IMR-90 (cell line): ENCODE measurements at regions not wholly inside any gene's neighbourhood (a gene's known extent, or its start where the extent isn't known, plus 50 kb on each side); places are given as distances from the start of the nearest gene placed in this dataset.

Source experiments
- ATAC-seq: fragments of 200-7000 bp; cut with Tn5 transposase; 2 replicates; pipeline ENCODE4 v1.9.1; 2020; ENCODE audit warnings: low read depth, mild to moderate bottlenecking, moderate library complexity
- BruUV-seq: library from RNA; stranded (reverse); fragments of 400-500 nt; replicated peaks from 2 replicates; lab custom pipeline; 2021; lab: Mats Ljungman, UMichigan
- CTCF ChIA-PET: fragments of 300-600 bp; formaldehyde crosslinking; extraction: SDS; loops from one replicate; lab custom pipeline; 2021; ENCODE audit warnings: antibody characterized with exemption; lab: Yijun Ruan, JAX
- POLR2A ChIA-PET: fragments of 300-600 bp; sonication (Branson Sonifier 250); formaldehyde crosslinking; loops from one replicate; lab custom pipeline; 2022; ENCODE audit warnings: antibody characterized with exemption; ENCODE audit not compliant: unreplicated experiment; lab: Charles Lee
- DNase-seq: peaks from one replicate; pipeline ENCODE4 v3.0.0; 2013
- H2AFZ ChIP-seq: replicated peaks from 2 replicates; pipeline ENCODE3; 2013; ENCODE audit warnings: low read length, mild to moderate bottlenecking; ENCODE audit not compliant: poor library complexity
- H2AK5ac ChIP-seq: 2 replicates; pipeline ENCODE4 v1.6.1; 2013; ENCODE audit warnings: low read depth, low read length, inconsistent platforms
- H2AK9ac ChIP-seq: replicated peaks from 2 replicates; pipeline ENCODE3; 2013; ENCODE audit warnings: mild to moderate bottlenecking, low read depth, low read length, moderate library complexity; ENCODE audit not compliant: poor library complexity
- H2BK120ac ChIP-seq: 2 replicates; pipeline ENCODE4 v1.6.1; 2013; ENCODE audit warnings: low read depth, low read length, inconsistent platforms
- H2BK15ac ChIP-seq: 3 replicates; pipeline ENCODE4 v1.6.1; 2013; ENCODE audit warnings: low read depth, low read length, inconsistent platforms
- H2BK20ac ChIP-seq: 2 replicates; pipeline ENCODE4 v1.6.1; 2013; ENCODE audit warnings: low read depth, mild to moderate bottlenecking, inconsistent platforms, low read length, moderate library complexity
- H2BK5ac ChIP-seq: 2 replicates; pipeline ENCODE4 v1.6.1; 2013; ENCODE audit warnings: mild to moderate bottlenecking, low read depth, low read length, inconsistent platforms; ENCODE audit not compliant: poor library complexity, severe bottlenecking
- H3K14ac ChIP-seq: replicated peaks from 2 replicates; pipeline ENCODE4 v1.6.1; 2013; ENCODE audit warnings: low read depth, low read length, inconsistent platforms
- H3K18ac ChIP-seq: 2 replicates; pipeline ENCODE4 v1.6.1; 2013; ENCODE audit warnings: low read depth, low read length, control low read depth
- H3K23ac ChIP-seq: 2 replicates; pipeline ENCODE4 v1.6.1; 2013; ENCODE audit warnings: low read depth, low read length, inconsistent platforms
- H3K27ac ChIP-seq: 2 replicates; pipeline ENCODE4 v1.5.1; 2013; ENCODE audit warnings: mild to moderate bottlenecking, control low read depth, low read length; ENCODE audit not compliant: insufficient read depth
- H3K27me3 ChIP-seq: 2 replicates; pipeline ENCODE4 v1.6.1; 2013; ENCODE audit warnings: low read length; ENCODE audit not compliant: control insufficient read depth, insufficient read depth
- H3K36me3 ChIP-seq: 2 replicates; pipeline ENCODE4 v1.6.1; 2013; ENCODE audit warnings: low read length, mixed read lengths; ENCODE audit not compliant: control insufficient read depth, insufficient read depth
- H3K4ac ChIP-seq: 2 replicates; pipeline ENCODE4 v1.6.1; 2013; ENCODE audit warnings: low read depth, low read length, inconsistent platforms
- H3K4me1 ChIP-seq: 2 replicates; pipeline ENCODE4 v1.6.1; 2013; ENCODE audit warnings: low read length, mixed read lengths; ENCODE audit not compliant: control insufficient read depth, insufficient read depth
- H3K4me2 ChIP-seq: 2 replicates; pipeline ENCODE4 v1.6.1; 2013; ENCODE audit warnings: low read depth, mild to moderate bottlenecking, control low read depth, low read length, moderate library complexity
- H3K4me3 ChIP-seq: 2 replicates; pipeline ENCODE4 v1.5.1; 2013; ENCODE audit warnings: low read depth, mild to moderate bottlenecking, control low read depth, low read length, moderate library complexity; ENCODE audit not compliant: insufficient read depth
- H3K56ac ChIP-seq: 2 replicates; pipeline ENCODE4 v1.6.1; 2013; ENCODE audit warnings: low read length, inconsistent platforms; ENCODE audit not compliant: insufficient read depth; ENCODE audit errors: extremely low read depth
- H3K79me1 ChIP-seq, 2 experiments: 2 replicates each; pipeline ENCODE4 v1.6.1; 2013; ENCODE audit warnings: low read length in 2 of 2, inconsistent platforms in 1 of 2, low read depth in 1 of 2
- H3K9ac ChIP-seq: 2 replicates; pipeline ENCODE4 v1.6.1; 2013; ENCODE audit warnings: low read depth, low read length, control low read depth
- H3K9me1 ChIP-seq: 2 replicates; pipeline ENCODE4 v1.6.1; 2013; ENCODE audit warnings: low read length, inconsistent platforms; ENCODE audit not compliant: insufficient read depth
- H3K9me3 ChIP-seq: 2 replicates; pipeline ENCODE4 v1.6.1; 2013; ENCODE audit warnings: low read length; ENCODE audit not compliant: control insufficient read depth, insufficient read depth
- H4K20me1 ChIP-seq: 2 replicates; pipeline ENCODE4 v1.6.1; 2013; ENCODE audit warnings: low read length, inconsistent platforms; ENCODE audit not compliant: insufficient read depth
- H4K5ac ChIP-seq: 2 replicates; pipeline ENCODE4 v1.6.1; 2013; ENCODE audit warnings: mild to moderate bottlenecking, low read depth, low read length, control low read depth
- H4K8ac ChIP-seq, 2 experiments: 2 replicates each; pipeline ENCODE4 v1.6.1; 2013; ENCODE audit warnings: low read depth in 2 of 2, low read length in 2 of 2, control low read depth in 1 of 2, inconsistent platforms in 1 of 2
- H4K91ac ChIP-seq: 2 replicates; pipeline ENCODE4 v1.6.1; 2013; ENCODE audit warnings: low read depth, low read length, inconsistent platforms; ENCODE audit not compliant: insufficient read depth
- BHLHE40 ChIP-seq: fragments of 150-350 bp; IDR thresholded peaks from 2 replicates; pipeline ENCODE4 v1.6.1; 2016; ENCODE audit warnings: mild to moderate bottlenecking, low read depth, low read length
- CEBPB ChIP-seq: IDR thresholded peaks from 2 replicates; pipeline ENCODE4 v1.6.1; 2012; ENCODE audit warnings: low read depth, low read length, improper control_type of control experiment
- CHD1 ChIP-seq: IDR thresholded peaks from 2 replicates; pipeline ENCODE4 v1.6.1; 2012; ENCODE audit warnings: low read depth, low read length, improper control_type of control experiment
- CTCF ChIP-seq: conservative IDR thresholded peaks from 2 replicates; pipeline ENCODE4 v1.5.1; 2012; ENCODE audit warnings: mild to moderate bottlenecking, low read depth, low read length, improper control_type of control experiment
- ELK1 ChIP-seq: fragments of 150-350 bp; IDR thresholded peaks from 2 replicates; pipeline ENCODE4 v1.6.1; 2016; ENCODE audit warnings: low read depth, mild to moderate bottlenecking, low read length, moderate library complexity, borderline replicate concordance
- FOS ChIP-seq: fragments of 150-350 bp; IDR thresholded peaks from 2 replicates; pipeline ENCODE4 v1.6.1; 2016; ENCODE audit warnings: low read depth, low read length
- MAFK ChIP-seq: IDR thresholded peaks from 2 replicates; pipeline ENCODE4 v1.6.1; 2012; ENCODE audit warnings: low read depth, low read length, improper control_type of control experiment
- MAZ ChIP-seq: IDR thresholded peaks from 2 replicates; pipeline ENCODE4 v1.6.1; 2012; ENCODE audit warnings: low read depth, mild to moderate bottlenecking, low read length, improper control_type of control experiment, moderate library complexity, borderline replicate concordance
- MXI1 ChIP-seq: IDR thresholded peaks from 2 replicates; pipeline ENCODE4 v1.6.1; 2012; ENCODE audit warnings: low read depth, mild to moderate bottlenecking, low read length, moderate library complexity, borderline replicate concordance
- NFE2L2 ChIP-seq: fragments of 150-350 bp; IDR thresholded peaks from 2 replicates; pipeline ENCODE4 v1.6.1; 2016; ENCODE audit warnings: low read depth, mild to moderate bottlenecking, low read length
- POLR2A ChIP-seq: IDR thresholded peaks from 2 replicates; pipeline ENCODE4 v1.6.1; 2012; ENCODE audit warnings: mild to moderate bottlenecking, low read depth, low read length
- RAD21 ChIP-seq: IDR thresholded peaks from 2 replicates; pipeline ENCODE4 v1.6.1; 2012; ENCODE audit warnings: low read length, improper control_type of control experiment
- RCOR1 ChIP-seq: IDR thresholded peaks from 2 replicates; pipeline ENCODE4 v1.6.1; 2012; ENCODE audit warnings: mild to moderate bottlenecking, low read length, improper control_type of control experiment; ENCODE audit not compliant: insufficient replicate concordance
- RFX5 ChIP-seq: IDR thresholded peaks from 2 replicates; pipeline ENCODE4 v1.8.0; 2012; ENCODE audit warnings: low read depth, mild to moderate bottlenecking, low read length, moderate library complexity
- SMC3 ChIP-seq: fragments of 150-350 bp; IDR thresholded peaks from 2 replicates; pipeline ENCODE4 v1.6.1; 2016; ENCODE audit warnings: low read depth, mild to moderate bottlenecking, antibody characterized with exemption, low read length, moderate library complexity
- USF2 ChIP-seq: fragments of 150-350 bp; IDR thresholded peaks from 2 replicates; pipeline ENCODE4 v1.6.1; 2017; ENCODE audit warnings: mild to moderate bottlenecking, antibody characterized with exemption, low read length, low read depth
- WGBS, 2 experiments: methylation state at CpG; one replicate each; pipeline versions ENCODE4 v1.1.5 to v1.1.7; 2013; ENCODE audit warnings: missing lambda C conversion rate in 2 of 2; ENCODE audit not compliant: insufficient read length in 1 of 2; ENCODE audit errors: extremely low coverage in 2 of 2; 5-methylcytosine and 5-hydroxymethylcytosine counted together
- dilution Hi-C: fragments of 300-500 bp; cut with HindIII; formaldehyde crosslinking; loops from one replicate; pipeline ENCODE4 v1.14.3; 2018; ENCODE audit warnings: low sequenced_read_pairs; ENCODE audit not compliant: unreplicated experiment
- in situ Hi-C: fragments of 300-500 bp; cut with MboI; formaldehyde crosslinking; loops from 3 replicates; pipeline ENCODE4 v1.14.3; 2019; ENCODE audit warnings: low sequenced_read_pairs, inconsistent platforms, mixed read lengths
- intact Hi-C: fragments of 100-400 bp; cut with micrococcal nuclease; formaldehyde crosslinking; loops from 2 replicates; pipeline ENCODE4 v1.10.0; 2022

GRCh38 chr12:61037792-61038191, 1222.4 kb upstream of the USP15 start:
- POLR2A ChIA-PET = no interaction called here
- WGBS, 2 experiments = no CpG with 5 or more reads among the region's 1 CpG
- no peak overlapping the region for H2BK20ac ChIP-seq
- dilution Hi-C loops = no loop called here
- H3K9ac ChIP-seq = no peak overlapping the region
- TF ChIP-seq ELK1 (no peak), CTCF (no peak), USF2 (no peak), CEBPB (no peak), MAFK (no peak), MXI1 (no peak), MAZ (no peak), RCOR1 (no peak), NFE2L2 (no peak), SMC3 (no peak), FOS (no peak), POLR2A (no peak), RFX5 (no peak), BHLHE40 (no peak), RAD21 (no peak), CHD1 (no peak)
- H3K4me2 ChIP-seq = no peak overlapping the region
- no peak overlapping the region for H3K18ac ChIP-seq
- intact Hi-C loops = no loop called here
- no peak overlapping the region for H2AK5ac ChIP-seq
- no peaks in the 10 kb centered on the region for H3K9me1 ChIP-seq
- no peak overlapping the region for H2BK120ac ChIP-seq
- in situ Hi-C loops = no loop called here
- no peak overlapping the region for H3K14ac ChIP-seq
- no peak overlapping the region for H2BK5ac ChIP-seq
- H4K20me1 ChIP-seq = no peaks in the 10 kb centered on the region
- no peak overlapping the region for H3K4ac ChIP-seq
- no peak overlapping the region for H4K91ac ChIP-seq
- H3K27ac ChIP-seq = no peak overlapping the region
- H2AFZ ChIP-seq = no peak overlapping the region
- H4K5ac ChIP-seq = no peak overlapping the region
- H3K56ac ChIP-seq = no peak overlapping the region
- BruUV-seq = no TSS peak
- no peaks in the 10 kb centered on the region for H3K27me3 ChIP-seq
- ATAC-seq (no peak), DNase-seq (no peak)
- peaks cover 5% of the 10 kb centered on the region; the same call in 1 of the 2 replicates for H3K9me3 ChIP-seq
- H3K4me3 ChIP-seq = no peak overlapping the region
- no peak overlapping the region for H4K8ac ChIP-seq
- H3K36me3 ChIP-seq = no peaks in the 10 kb centered on the region
- CTCF ChIA-PET = no interaction called here
- H3K79me1 ChIP-seq = no peaks in the 10 kb centered on the region
- H3K4me1 ChIP-seq = no peaks in the 10 kb centered on the region
- H2AK9ac ChIP-seq = no peak overlapping the region
- no peak overlapping the region for H2BK15ac ChIP-seq
- no peak overlapping the region for H3K23ac ChIP-seq
